Hepatocyte (in vitro differentiated cells): ENCODE measurements at regions not wholly inside any gene's neighbourhood (a gene's known extent, or its start where the extent isn't known, plus 50 kb on each side); places are given as distances from the start of the nearest gene placed in this dataset.

Experiments
- DNase-seq: peaks from one replicate; pipeline ENCODE4 v3.0.0-alpha.2; 2016; ENCODE audit warnings: low spot score
- H2AFZ ChIP-seq: fragments of 200-600 bp; sonication (generic); 2 replicates; pipeline ENCODE4 v1.6.0; 2016; ENCODE audit warnings: antibody characterized with exemption, mild to moderate bottlenecking
- H3K27ac ChIP-seq: fragments of 200-600 bp; sonication (generic); 2 replicates; pipeline ENCODE4 v1.5.1; 2016; ENCODE audit warnings: mild to moderate bottlenecking
- H3K27me3 ChIP-seq: fragments of 200-600 bp; sonication (generic); 2 replicates; pipeline ENCODE4 v1.6.1; 2016
- H3K36me3 ChIP-seq: fragments of 200-600 bp; sonication (generic); replicated peaks from 2 replicates; pipeline ENCODE4 v1.5.1; 2016; ENCODE audit warnings: low read depth; ENCODE audit not compliant: insufficient read depth
- H3K4me1 ChIP-seq: fragments of 200-600 bp; sonication (generic); 2 replicates; pipeline ENCODE4 v1.5.1; 2016; ENCODE audit warnings: mild to moderate bottlenecking, moderate library complexity; ENCODE audit not compliant: insufficient read depth
- H3K4me2 ChIP-seq: fragments of 200-600 bp; sonication (generic); 2 replicates; pipeline ENCODE4 v1.6.0; 2016
- H3K4me3 ChIP-seq: fragments of 200-600 bp; sonication (generic); 2 replicates; pipeline ENCODE4 v1.5.1; 2016; ENCODE audit warnings: mild to moderate bottlenecking
- H3K79me2 ChIP-seq: fragments of 200-600 bp; sonication (generic); 2 replicates; pipeline ENCODE4 v1.6.0; 2017; ENCODE audit warnings: mild to moderate bottlenecking
- H3K9me2 ChIP-seq: fragments of 200-600 bp; sonication (generic); replicated peaks from 2 replicates; pipeline ENCODE4 v1.6.0; 2017; ENCODE audit warnings: mild to moderate bottlenecking; ENCODE audit not compliant: insufficient read depth
- H3K9me3 ChIP-seq: fragments of 200-600 bp; sonication (generic); 2 replicates; pipeline ENCODE4 v1.5.1; 2016; ENCODE audit warnings: low read depth, mild to moderate bottlenecking
- H4K20me1 ChIP-seq: fragments of 200-600 bp; sonication (generic); 2 replicates; pipeline ENCODE4 v1.6.0; 2016; ENCODE audit warnings: mild to moderate bottlenecking; ENCODE audit not compliant: insufficient read depth, poor library complexity, severe bottlenecking
- EZH2 ChIP-seq: fragments of 200-600 bp; sonication (generic); IDR thresholded peaks from 2 replicates; pipeline ENCODE4 v1.6.1; 2016; ENCODE audit warnings: antibody characterized with exemption, mild to moderate bottlenecking, borderline replicate concordance
- EZH2phosphoT487 ChIP-seq: fragments of 200-600 bp; sonication (generic); IDR thresholded peaks from one replicate; pipeline ENCODE4 v1.6.1; 2018; ENCODE audit warnings: antibody characterized with exemption, mild to moderate bottlenecking, low read depth, moderate library complexity; ENCODE audit not compliant: unreplicated experiment, severe bottlenecking
- WGBS: methylation state at CpG from one replicate; pipeline ENCODE4 v1.1.6; 2016; ENCODE audit warnings: low lambda C conversion rate; ENCODE audit errors: missing lambda C conversion rate; 5-methylcytosine and 5-hydroxymethylcytosine counted together
- TF ChIP-seq, protein P1 (sequence below): fragments of 200-600 bp; sonication (generic); IDR thresholded peaks from 2 replicates; pipeline ENCODE4 v1.5.1; 2016; ENCODE audit warnings: antibody characterized with exemption, mild to moderate bottlenecking; ENCODE audit not compliant: poor library complexity

DNA sequence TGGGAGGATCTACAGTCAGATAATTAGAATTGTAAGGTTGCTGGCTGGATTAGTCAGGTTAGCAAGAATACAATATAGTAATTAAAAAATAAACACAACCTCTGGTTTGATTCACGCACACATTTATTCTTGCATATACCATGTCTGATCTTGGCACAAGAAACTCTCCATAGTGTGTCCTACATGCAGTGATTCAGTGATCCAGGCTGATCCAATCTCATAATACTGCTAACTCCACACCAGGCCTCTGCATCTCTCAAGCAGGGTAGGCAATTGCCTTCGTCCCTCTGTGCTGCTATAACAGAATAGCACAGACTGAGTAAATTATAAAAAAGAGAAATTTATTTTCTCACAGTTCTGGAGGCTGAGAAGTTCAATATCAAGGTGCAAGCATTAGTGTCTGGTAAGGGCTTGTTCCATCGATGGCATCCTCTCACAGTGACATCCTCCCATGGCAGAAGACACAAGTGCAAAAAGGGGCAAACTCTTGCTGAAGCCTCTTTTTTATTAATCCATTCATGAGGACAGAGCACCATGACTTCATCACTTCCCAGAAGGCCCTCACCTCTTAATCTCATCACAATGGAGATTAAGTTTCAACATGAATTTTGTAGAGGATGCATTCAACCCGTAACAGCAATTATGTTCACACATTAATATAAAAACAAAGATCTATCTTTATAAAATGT, 741.0 kb upstream of the NCAM2 start:
- TF ChIP-seq EZH2phosphoT487 = no peak
- TF ChIP-seq EZH2 = no peak
- TF ChIP-seq, protein P1, sequence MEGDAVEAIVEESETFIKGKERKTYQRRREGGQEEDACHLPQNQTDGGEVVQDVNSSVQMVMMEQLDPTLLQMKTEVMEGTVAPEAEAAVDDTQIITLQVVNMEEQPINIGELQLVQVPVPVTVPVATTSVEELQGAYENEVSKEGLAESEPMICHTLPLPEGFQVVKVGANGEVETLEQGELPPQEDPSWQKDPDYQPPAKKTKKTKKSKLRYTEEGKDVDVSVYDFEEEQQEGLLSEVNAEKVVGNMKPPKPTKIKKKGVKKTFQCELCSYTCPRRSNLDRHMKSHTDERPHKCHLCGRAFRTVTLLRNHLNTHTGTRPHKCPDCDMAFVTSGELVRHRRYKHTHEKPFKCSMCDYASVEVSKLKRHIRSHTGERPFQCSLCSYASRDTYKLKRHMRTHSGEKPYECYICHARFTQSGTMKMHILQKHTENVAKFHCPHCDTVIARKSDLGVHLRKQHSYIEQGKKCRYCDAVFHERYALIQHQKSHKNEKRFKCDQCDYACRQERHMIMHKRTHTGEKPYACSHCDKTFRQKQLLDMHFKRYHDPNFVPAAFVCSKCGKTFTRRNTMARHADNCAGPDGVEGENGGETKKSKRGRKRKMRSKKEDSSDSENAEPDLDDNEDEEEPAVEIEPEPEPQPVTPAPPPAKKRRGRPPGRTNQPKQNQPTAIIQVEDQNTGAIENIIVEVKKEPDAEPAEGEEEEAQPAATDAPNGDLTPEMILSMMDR = no peak
- Histone ChIP-seq H4K20me1 (no peaks in the 10 kb centered on the region), H3K27me3 (no peaks in the 10 kb centered on the region), H3K79me2 (no peaks in the 10 kb centered on the region), H3K9me3 (no peaks in the 10 kb centered on the region), H3K4me2 (no peak overlapping the region), H3K27ac (no peak overlapping the region), H3K36me3 (no peaks in the 10 kb centered on the region), H3K4me1 (no peaks in the 10 kb centered on the region), H3K9me2 (no peaks in the 10 kb centered on the region), H2AFZ (no peak overlapping the region), H3K4me3 (no peak overlapping the region)
- no peak for DNase-seq
- WGBS = 94% methylated on average over 4 of the region's 4 CpGs

DNA sequence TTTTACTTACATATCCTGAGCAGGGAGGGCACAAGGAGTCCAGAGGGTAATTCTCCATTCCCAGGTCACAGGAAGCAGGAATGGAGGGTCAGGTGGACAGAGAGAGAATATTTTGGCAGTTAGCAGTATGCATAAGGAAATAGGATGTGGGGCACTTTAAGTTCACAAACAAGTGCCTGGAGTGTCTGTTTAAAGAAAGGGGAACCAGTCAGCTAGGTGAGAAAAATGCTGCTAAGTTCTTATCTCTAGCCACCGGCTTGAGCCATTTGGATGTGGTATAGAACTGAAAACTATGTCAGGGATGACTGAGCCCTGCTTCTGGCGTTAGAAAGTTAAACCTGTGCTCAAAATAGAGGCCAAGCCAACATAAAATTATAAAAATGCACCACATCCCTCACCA, 739.7 kb upstream of the NCAM2 start:
- no peak for DNase-seq
- H2AFZ ChIP-seq = no peak overlapping the region
- no peaks in the 10 kb centered on the region for H3K9me2 ChIP-seq
- H3K27ac ChIP-seq = no peak overlapping the region
- H3K9me3 ChIP-seq = no peaks in the 10 kb centered on the region
- no peaks in the 10 kb centered on the region for H3K79me2 ChIP-seq
- TF ChIP-seq EZH2 (no peak), EZH2phosphoT487 (no peak)
- TF ChIP-seq, protein P1 = no peak
- H3K4me3 ChIP-seq = no peak overlapping the region
- no peaks in the 10 kb centered on the region for H3K27me3 ChIP-seq
- H3K4me1 ChIP-seq = no peaks in the 10 kb centered on the region
- H3K36me3 ChIP-seq = no peaks in the 10 kb centered on the region
- 13% methylated on average over 2 of the region's 2 CpGs for WGBS
- no peaks in the 10 kb centered on the region for H4K20me1 ChIP-seq
- no peak overlapping the region for H3K4me2 ChIP-seq

DNA sequence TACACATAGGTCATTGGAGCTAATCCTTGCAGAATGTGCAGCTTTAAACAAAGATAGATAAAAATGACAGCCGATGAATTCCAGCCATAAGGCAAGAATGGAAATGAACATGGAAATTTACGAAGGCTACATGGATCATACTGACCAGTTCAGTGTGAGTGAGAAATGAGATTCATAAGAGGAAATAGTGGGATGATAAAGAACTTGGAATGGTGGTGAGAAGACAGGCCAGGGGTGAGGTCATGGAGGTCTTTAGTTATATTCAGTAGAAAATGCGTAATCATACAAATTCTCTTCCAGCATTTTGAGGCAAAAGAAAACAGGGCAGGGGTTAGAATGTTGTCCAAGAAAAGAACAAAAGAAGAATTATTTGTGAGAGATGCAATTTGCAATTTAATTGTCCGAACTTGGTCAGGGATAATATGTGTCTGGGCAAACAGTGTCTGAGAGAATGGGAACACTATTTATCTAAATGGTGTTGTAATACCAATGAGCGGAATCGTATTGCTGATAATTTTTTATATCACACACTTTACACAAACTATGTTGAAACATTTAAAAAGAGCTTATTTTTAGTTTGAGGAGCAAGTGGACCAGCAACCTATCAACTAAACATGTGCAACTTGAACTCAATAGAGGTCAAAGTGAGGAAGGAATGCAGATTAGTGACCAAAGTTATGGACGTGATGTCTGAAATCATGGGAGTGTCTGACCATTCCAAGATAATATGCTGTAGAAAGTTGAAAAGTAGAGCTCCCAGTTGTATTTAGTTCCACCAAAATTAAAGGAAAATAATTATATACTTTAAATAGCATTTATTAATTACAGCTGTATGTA, 739.0 kb upstream of the NCAM2 start:
- H3K36me3 ChIP-seq = no peaks in the 10 kb centered on the region
- H3K4me3 ChIP-seq = no peak overlapping the region
- WGBS = 72% methylated on average over 7 of the region's 7 CpGs
- H2AFZ ChIP-seq = no peak overlapping the region
- H3K9me2 ChIP-seq = no peaks in the 10 kb centered on the region
- no peaks in the 10 kb centered on the region for H3K79me2 ChIP-seq
- H3K27me3 ChIP-seq = no peaks in the 10 kb centered on the region
- no peaks in the 10 kb centered on the region for H4K20me1 ChIP-seq
- no peak overlapping the region for H3K27ac ChIP-seq
- H3K4me2 ChIP-seq = no peak overlapping the region
- no peaks in the 10 kb centered on the region for H3K4me1 ChIP-seq
- no peak for DNase-seq
- TF ChIP-seq EZH2 = no peak
- no peak for TF ChIP-seq EZH2phosphoT487
- TF ChIP-seq, protein P1 = no peak
- H3K9me3 ChIP-seq = no peaks in the 10 kb centered on the region
